ENCODE measurements at regions not wholly inside any gene's neighbourhood (a gene's known extent, or its start where the extent isn't known, plus 50 kb on each side); places are given as distances from the start of the nearest gene placed in this dataset.

- Histone ChIP-seq H3K4me2 (no peak overlapping the region), H4K20me1 (ENCODE audit: low read depth) (no peaks in the 10 kb centered on the region), H3K4me3 (no peak overlapping the region), H3K27me3 (no peaks in the 10 kb centered on the region), H3K9me3 (ENCODE audit: low read depth) (no peaks in the 10 kb centered on the region), H3F3A (ENCODE audit: low read depth) (no peaks in the 10 kb centered on the region), H3K4me1 (no peaks in the 10 kb centered on the region), H2AFZ (replicated peaks) (no peak overlapping the region), H3K79me2 (ENCODE audit: low read depth) (no peaks in the 10 kb centered on the region), H3K27ac (no peak overlapping the region), H3K9ac (no peak overlapping the region), H3K36me3 (no peaks in the 10 kb centered on the region)
- Mint-ChIP-seq H3K4me1 (no peaks in the 10 kb centered on the region), H3K9me3 (no peaks in the 10 kb centered on the region), H3K4me3 (no peak overlapping the region), H3K36me3 (no peaks in the 10 kb centered on the region), H3K27ac (no peak overlapping the region), H3K27me3 (ENCODE audit: insufficient read depth, low read depth) (no peaks in the 10 kb centered on the region)
- TF ChIP-seq, protein P1, sequence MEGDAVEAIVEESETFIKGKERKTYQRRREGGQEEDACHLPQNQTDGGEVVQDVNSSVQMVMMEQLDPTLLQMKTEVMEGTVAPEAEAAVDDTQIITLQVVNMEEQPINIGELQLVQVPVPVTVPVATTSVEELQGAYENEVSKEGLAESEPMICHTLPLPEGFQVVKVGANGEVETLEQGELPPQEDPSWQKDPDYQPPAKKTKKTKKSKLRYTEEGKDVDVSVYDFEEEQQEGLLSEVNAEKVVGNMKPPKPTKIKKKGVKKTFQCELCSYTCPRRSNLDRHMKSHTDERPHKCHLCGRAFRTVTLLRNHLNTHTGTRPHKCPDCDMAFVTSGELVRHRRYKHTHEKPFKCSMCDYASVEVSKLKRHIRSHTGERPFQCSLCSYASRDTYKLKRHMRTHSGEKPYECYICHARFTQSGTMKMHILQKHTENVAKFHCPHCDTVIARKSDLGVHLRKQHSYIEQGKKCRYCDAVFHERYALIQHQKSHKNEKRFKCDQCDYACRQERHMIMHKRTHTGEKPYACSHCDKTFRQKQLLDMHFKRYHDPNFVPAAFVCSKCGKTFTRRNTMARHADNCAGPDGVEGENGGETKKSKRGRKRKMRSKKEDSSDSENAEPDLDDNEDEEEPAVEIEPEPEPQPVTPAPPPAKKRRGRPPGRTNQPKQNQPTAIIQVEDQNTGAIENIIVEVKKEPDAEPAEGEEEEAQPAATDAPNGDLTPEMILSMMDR (IDR thresholded peaks at IDR 0.05): no peak
- TF ChIP-seq EZH2 (IDR thresholded peaks at IDR 0.05) (no peak), EZH2phosphoT487 (IDR thresholded peaks at IDR 0.05) (no peak)
- DNase-seq (ENCODE audit: low spot score): no peak
Measured at GRCh38 chr4:137116144-137116543, 416.1 kb downstream of the PCDH18 start.

- H3K36me3 Mint-ChIP-seq: no peaks in the 10 kb centered on the region
- no peaks in the 10 kb centered on the region for H3K9me3 Mint-ChIP-seq
- Histone ChIP-seq H3K79me2 (ENCODE audit: low read depth) (no peaks in the 10 kb centered on the region), H3K4me1 (no peaks in the 10 kb centered on the region), H3K36me3 (no peaks in the 10 kb centered on the region), H3K27ac (no peak overlapping the region), H3K4me2 (no peak overlapping the region), H3K9me3 (ENCODE audit: low read depth) (no peaks in the 10 kb centered on the region), H3K27me3 (no peaks in the 10 kb centered on the region), H2AFZ (replicated peaks) (no peak overlapping the region), H3F3A (ENCODE audit: low read depth) (no peaks in the 10 kb centered on the region), H3K4me3 (no peak overlapping the region), H3K9ac (no peak overlapping the region), H4K20me1 (ENCODE audit: low read depth) (no peaks in the 10 kb centered on the region)
- H3K4me3 Mint-ChIP-seq: no peak overlapping the region
- no peak for DNase-seq (ENCODE audit: low spot score)
- H3K27ac Mint-ChIP-seq: no peak overlapping the region
- no peaks in the 10 kb centered on the region for H3K4me1 Mint-ChIP-seq
- H3K27me3 Mint-ChIP-seq (ENCODE audit: insufficient read depth, low read depth): no peaks in the 10 kb centered on the region
- TF ChIP-seq, protein P1 (IDR thresholded peaks at IDR 0.05): no peak
- TF ChIP-seq EZH2phosphoT487 (IDR thresholded peaks at IDR 0.05) (no peak), EZH2 (IDR thresholded peaks at IDR 0.05) (no peak)
Measured at GRCh38 chr4:137106733-137107132, 425.6 kb downstream of the PCDH18 start.

DNA sequence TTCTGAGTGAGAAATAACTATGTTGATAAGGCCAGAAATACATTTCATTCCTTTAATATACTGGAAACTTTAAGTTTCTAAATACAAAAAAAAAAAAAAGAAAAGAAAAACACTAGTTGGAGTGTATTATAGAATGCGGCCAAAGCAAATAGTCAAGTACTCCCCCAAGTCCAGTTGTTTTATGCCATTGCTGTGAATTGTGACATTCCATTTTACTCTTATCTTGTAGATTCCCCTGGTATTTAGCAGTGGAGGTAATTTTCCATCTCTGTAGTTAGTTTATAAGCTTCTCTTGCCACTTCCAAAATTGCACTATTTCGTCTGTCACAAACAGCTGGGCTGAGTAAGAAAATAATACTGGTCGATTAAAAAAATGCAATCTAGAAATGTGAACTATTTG lies 426.0 kb downstream of the PCDH18 start:
- no peaks in the 10 kb centered on the region for H3K9me3 Mint-ChIP-seq
- H3K27me3 ChIP-seq: no peaks in the 10 kb centered on the region
- no peaks in the 10 kb centered on the region for H3K27me3 Mint-ChIP-seq (ENCODE audit: insufficient read depth, low read depth)
- no peak for DNase-seq (ENCODE audit: low spot score)
- no peaks in the 10 kb centered on the region for H3K4me1 ChIP-seq
- no peak overlapping the region for H2AFZ ChIP-seq (replicated peaks)
- TF ChIP-seq, protein P1 (IDR thresholded peaks at IDR 0.05): no peak
- no peak for TF ChIP-seq EZH2phosphoT487 (IDR thresholded peaks at IDR 0.05)
- TF ChIP-seq EZH2 (IDR thresholded peaks at IDR 0.05): no peak
- no peaks in the 10 kb centered on the region for H3K4me1 Mint-ChIP-seq
- H3K9ac ChIP-seq: no peak overlapping the region
- no peak overlapping the region for H3K4me3 Mint-ChIP-seq
- no peaks in the 10 kb centered on the region for H4K20me1 ChIP-seq (ENCODE audit: low read depth)
- H3K27ac Mint-ChIP-seq: no peak overlapping the region
- H3K36me3 ChIP-seq: no peaks in the 10 kb centered on the region
- no peaks in the 10 kb centered on the region for H3K36me3 Mint-ChIP-seq
- no peak overlapping the region for H3K4me3 ChIP-seq
- no peaks in the 10 kb centered on the region for H3K79me2 ChIP-seq (ENCODE audit: low read depth)
- no peaks in the 10 kb centered on the region for H3F3A ChIP-seq (ENCODE audit: low read depth)
- H3K4me2 ChIP-seq: no peak overlapping the region
- no peak overlapping the region for H3K27ac ChIP-seq
- no peaks in the 10 kb centered on the region for H3K9me3 ChIP-seq (ENCODE audit: low read depth)
